Fibroblast of peridontal ligament (primary cell): ENCODE measurements at regions not wholly inside any gene's neighbourhood (a gene's known extent, or its start where the extent isn't known, plus 50 kb on each side); places are given as distances from the start of the nearest gene placed in this dataset.

Experiments
- DNase-seq: peaks from one replicate; pipeline ENCODE4 v3.0.0-alpha.2; 2010; ENCODE audit errors: extremely low read depth

DNA sequence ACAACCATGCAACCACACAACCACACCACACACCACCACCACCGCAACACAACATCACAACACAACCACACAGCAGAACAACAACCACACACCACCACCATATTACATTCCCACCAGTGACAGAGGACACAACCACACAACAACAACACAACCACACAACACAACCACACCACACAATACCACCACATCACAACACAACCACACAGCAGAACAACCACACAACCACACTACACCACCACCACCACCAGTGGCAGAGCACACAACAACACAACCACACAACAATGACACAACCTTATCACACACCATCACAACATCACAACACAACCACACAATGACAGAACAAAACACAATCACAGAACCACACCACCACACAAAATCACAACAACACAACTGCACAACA is 313.0 kb upstream of the MYT1L start:
- DNase-seq, result no peak

DNA sequence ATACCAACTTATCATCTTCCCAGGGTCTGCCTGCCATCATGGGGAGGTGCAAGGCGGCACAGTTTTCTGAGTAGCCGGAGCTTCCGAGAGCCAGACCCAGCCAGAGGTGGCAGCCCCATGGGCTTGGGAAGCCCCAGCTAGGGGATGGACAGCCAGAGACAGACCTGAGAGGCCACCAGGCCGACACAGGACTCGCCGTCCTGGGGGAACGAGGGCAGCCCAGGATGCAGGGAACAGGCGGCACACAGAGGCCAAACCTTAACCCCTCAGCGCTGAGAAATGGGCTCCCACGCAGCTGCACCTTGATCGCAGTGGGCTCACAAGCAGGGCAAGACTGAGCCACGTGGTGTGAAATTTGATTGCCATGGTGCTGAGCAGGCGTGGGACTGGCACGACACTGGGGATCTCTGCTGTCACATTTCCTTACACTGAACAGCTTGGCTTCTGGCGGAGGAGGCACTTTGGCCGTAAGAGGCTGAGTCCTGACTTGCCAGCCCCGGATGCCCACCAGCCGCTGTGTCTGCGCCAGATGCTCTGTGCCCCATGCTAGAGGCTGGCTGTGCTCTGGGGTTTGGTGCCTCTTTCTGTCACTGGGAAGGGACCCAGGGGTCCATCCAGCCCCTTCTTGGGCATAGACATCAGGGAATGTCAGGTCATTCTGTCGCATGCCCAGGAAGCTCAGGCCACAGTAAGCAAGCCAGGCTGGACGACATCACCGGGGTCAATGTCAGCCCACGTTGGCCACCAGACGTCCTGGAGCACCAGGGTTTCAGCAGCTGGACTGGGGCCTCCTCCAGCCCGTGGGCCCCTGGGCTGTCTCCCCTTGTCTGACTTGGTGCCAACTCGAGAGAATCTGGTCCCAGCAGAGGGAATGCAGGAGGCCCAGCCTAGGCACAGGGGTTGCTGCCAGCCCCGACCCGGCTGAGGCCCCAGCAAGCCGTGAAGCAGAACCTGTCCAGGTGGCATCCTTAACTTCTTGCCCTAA is 312.1 kb upstream of the MYT1L start:
- DNase-seq, result no peak

DNA sequence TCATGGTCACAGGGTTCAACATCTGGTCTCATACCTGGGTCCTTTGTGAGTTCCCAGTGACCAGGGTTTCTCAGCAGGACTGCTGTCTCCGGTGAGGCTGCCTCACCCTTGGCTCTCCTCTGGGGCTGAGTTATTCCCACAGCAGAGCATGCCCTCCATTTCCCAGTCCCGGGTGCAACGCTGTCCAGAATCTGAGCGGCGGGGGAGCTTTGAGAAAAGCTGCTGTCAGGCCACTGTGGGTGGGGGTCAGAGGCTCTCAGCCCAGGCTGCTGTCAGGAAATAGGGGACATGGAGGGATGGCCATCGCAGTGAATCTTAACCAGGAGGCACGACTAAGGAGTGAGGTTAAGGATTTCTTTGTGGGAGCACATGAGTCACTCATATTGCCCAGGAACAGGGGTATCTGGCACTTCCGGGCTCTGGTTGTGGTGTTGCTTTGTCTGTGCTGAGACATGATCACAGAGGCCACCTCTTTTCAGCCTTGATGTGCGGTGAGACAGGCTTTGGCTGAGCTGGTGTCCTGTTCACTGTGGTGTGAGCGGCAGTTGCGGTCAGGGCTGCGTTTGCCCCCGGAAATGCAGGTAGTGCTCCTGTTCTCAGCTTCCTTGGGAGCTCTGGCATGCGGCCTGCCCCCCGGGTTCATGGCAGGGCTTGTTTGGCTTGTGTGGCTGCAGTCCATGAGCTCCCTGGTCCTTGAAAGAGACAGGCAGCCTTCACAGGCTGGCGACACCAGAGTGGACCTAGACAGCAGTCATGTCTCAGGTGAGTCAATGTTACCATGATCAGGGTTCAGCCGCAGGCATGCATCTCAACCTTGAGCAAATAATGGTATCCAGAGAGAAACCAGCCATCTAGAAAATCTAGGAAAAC is 310.7 kb upstream of the MYT1L start:
- DNase-seq, result no peak

DNA sequence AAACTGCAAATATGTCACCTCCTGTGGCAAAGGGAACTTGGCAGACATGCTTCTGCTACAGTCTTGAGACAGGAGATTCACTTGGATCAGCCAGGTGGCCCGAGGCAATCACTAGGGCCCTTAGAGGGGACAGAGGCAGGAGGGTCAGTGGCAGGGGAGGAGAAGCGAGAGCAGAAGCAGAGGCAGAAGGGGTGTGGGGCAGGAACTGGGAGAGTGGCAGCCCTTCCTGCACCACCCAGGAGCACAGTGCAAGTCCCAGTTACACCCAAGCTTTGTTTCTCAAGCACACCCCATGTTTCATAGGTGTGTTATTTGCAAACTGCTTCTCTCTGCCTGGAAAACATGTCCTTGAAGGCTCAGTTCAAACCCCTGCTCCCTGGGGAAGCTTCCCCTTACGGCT is 309.7 kb upstream of the MYT1L start:
- DNase-seq, result no peak

DNA sequence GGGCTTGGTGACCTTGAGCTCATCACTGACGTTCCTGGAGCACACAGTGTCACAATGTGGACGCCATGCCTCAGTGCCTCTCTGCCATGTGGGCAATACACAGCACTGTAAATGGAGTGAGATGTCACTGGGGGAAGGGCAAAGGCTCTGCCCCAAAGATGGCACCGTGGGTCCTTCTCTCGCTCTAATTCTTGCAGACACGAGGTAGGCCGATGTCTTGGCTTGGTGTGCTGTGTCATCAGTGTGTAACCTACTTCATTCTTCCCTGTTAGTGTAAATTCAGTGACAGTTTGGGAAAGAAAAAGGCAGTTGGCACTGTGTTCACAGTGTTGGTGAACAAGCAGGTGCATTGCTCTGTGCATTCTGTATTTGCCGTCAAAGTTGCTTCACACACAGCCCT is 309.3 kb upstream of the MYT1L start:
- DNase-seq, result no peak

DNA sequence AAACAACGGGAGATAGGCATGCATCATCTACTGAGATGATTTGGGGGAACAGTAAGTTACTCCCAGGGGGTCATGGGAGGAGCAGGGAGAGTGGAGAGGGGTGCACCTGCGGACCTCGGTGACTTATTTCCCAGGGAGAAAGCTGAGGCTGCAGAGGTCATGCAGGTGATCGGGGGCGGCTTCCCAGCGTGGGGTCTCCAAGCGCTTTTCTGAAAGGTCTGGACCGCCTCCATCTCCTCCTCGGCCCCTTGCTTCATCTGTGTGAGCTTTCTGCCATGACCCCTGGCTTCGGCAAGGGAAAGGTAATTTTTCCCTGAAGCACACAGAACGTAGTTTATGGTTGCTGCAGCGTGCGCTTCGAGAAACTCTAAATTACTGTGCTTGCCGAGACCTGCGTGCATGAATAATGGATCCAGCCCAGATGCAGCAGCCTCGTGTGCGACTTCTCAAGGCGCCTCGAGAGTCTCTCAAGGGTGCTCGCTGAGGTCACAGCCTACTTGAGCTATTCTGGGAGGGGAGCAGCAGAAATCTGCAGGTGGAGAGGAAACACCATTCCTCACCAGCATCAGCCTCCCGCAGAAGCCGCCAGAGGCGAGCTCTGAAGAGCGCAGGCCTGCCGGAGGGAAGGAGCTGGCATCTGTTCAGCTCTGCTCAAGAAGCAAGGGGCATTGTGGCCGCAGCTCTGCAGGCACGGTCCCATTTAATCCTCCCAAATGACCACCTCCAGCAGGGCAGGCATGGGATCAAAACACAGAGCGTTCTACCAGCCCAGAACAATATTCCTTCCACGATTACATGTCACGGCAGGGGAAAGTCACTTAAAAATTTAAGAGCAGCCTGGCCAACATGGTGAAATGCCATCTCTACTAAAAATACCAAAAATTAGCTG is 308.4 kb upstream of the MYT1L start:
- no peak for DNase-seq

DNA sequence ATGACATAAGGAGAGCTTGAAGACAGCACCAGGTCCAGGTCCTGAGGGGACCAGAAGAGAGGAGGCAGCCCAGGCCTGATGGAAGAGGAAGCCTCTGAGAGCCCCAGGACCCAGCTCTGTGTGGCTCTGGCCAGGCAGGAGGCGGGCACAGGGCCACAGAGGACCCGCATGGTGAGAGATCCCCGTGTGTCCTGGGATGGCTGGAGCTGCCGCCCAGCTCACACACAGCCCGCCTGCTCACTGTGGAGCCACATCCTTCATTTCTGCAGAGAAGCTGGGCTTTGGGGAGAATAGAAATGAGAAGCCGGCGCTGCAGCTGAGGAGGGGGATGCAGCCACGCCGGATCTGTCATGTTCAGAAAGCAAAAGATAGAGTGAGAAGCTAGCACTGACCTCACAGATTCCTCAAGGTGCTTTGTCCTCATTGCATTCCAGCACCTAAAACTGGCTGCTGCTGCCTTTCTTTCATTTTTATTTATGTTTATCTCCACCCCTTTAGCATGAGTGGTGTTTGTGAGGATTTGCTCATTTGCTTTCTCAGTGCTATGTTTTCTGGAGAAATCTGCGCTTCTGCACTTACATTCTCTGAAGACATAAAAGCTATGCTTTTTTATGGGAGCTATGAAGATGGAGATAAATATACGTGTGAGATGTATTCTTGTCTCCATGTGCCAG is 307.6 kb upstream of the MYT1L start:
- no peak for DNase-seq

DNA sequence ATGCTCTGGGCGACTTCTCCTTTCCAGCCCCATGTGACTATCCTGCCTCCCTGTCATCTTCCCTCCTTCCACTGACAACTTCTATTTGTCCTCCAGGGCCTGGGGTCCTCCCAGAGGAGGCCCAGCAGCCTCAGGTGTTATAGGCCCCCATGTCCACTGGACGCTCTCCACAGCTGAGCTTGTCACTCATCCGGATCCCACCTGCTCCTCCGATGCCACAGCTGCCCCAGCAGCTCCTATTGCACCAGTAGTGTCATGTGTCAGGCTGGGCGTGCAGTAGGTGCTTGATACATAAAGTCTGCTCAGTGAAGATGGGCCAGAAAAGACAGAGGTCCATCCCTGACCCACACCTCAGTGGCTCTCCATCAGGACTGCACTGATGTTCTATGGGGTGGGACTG is 305.7 kb upstream of the MYT1L start:
- no peak for DNase-seq

DNA sequence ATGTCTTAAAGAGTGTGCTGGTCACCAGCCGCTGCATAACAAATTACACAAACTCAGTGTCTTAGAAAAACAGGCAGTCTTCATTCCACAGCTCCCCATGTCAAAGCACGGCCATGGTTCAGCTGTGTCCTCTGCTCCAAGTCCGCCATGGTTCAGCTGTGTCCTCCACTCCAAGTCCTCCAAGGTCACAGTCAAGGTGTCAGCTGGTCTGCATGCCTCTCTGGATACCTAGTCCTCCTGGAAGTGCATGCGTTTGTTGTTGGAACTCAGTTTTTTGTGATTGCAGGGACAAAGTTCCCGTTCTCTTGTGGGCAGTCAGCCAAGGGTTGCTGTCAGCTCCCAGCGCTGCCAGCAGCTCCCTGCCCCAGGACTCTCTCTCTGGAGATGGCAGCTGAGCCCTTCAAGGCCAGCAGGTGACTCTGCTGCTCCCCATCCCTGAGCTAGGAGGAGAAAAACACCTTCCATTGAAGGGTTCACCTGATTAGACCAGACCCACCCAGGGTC is 304.0 kb upstream of the MYT1L start:
- no peak for DNase-seq

DNA sequence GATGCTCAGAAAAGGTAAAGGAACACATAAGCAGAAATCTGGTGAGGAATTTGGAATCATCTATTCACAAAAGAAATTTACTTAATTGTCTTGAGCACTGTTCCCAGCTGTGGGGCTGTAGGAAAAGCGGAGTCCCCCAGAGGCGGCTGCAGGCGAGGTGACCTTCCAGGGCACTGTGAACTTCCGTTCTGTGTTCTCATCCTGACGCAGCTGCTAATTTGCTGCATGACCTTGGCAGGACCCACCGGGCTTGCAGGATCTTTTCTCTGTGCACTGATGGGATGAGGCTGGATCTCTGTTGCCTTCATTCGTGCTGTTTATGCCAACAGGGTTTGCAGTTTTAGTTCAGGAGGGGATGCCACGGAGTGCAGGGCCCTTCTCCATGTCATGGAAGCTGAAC is 301.9 kb upstream of the MYT1L start:
- DNase-seq, result no peak

DNA sequence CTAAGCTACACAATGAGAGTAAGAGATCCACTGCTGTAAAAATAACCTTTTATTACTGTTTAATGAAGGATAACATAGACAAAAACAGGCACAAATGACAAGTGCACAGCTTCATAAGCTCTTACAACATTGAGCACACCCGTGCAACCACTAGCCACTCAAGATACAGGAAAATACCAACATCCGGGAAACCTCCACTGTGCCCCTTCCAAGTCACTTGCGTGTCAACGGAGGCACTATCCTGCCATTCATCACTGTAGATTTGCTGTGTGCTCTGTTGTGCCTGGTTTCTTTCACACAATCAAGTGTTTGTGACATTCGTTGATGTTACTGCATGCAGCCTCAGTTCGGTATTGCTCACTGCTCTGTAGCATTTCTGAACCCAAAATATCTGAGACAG is 292.9 kb upstream of the MYT1L start:
- no peak for DNase-seq

DNA sequence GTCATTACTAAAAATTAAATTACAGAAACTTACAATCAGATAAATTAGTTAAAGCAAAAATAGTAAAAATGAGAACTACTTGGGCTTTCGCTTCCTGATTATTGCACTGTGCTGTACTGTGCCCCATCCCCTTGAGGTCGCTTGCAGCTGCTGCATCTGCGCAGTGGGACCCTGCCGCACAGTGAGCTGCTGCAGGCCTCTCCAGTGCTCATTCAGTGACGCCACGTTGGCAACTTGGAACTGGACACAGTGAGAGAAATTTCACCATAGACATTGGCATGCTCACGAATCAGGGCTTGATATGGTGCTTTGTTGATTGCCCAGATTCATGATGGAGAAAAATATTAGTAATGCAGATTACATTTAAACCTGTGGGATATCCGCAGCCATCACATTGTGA is 290.8 kb upstream of the MYT1L start:
- no peak for DNase-seq

DNA sequence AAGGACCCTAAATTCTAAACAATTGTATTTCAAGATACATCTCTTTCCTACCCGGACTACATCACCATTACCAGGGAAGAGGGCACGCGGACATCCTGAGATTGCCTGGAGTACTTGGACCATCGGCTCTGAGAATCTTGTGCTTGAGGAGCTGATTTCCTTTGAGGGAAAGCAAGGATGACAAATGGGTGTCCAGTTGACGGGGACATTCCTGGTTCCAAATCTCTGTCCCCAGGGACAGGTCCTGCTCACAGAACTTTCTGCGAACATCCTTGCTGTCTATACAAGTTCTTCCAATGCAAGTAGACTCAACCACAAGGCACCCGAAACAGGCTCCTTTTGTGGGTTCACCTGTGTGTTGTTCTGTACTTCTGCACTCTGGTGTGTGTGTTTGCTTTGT is 289.5 kb upstream of the MYT1L start:
- DNase-seq, result no peak

DNA sequence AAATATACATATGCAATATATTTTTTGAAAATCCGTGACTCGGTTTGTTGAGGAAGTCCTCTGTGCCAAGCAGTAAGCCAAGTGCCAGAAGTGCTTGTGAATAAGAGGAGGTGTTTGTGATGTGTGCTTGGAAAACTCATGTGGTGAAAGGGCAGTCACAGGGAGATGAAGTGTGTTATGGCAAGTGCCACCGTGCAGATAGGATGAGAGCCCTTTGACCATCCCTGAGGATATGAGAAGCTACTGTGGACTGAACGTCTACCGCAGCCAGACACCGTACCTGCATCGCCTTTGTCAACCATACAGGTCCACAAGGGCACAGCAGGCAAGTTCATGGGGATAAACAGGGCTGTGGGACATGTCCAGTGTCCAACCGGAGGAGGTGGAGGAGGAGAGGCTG is 288.9 kb upstream of the MYT1L start:
- no peak for DNase-seq

DNA sequence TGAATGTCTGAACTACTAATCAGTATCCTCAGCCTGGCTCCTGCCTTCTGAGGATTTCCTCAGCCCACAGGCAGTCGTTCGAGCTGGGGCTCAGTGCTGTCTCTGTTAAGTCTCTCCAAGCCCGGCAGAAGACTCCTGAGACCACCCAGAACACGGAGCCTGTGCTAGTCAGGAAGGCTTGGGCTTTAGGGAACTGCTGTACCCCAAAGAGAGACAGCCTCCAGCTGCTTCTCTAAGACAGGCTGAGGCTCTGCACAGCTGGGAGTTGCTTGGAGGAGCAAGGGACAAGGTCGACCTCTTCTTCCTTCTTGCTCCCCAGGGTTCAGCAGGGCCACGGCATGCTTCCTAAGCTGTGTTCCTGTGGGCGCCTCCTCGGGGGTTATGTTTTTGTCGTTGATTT is 283.4 kb upstream of the MYT1L start:
- DNase-seq, result no peak

DNA sequence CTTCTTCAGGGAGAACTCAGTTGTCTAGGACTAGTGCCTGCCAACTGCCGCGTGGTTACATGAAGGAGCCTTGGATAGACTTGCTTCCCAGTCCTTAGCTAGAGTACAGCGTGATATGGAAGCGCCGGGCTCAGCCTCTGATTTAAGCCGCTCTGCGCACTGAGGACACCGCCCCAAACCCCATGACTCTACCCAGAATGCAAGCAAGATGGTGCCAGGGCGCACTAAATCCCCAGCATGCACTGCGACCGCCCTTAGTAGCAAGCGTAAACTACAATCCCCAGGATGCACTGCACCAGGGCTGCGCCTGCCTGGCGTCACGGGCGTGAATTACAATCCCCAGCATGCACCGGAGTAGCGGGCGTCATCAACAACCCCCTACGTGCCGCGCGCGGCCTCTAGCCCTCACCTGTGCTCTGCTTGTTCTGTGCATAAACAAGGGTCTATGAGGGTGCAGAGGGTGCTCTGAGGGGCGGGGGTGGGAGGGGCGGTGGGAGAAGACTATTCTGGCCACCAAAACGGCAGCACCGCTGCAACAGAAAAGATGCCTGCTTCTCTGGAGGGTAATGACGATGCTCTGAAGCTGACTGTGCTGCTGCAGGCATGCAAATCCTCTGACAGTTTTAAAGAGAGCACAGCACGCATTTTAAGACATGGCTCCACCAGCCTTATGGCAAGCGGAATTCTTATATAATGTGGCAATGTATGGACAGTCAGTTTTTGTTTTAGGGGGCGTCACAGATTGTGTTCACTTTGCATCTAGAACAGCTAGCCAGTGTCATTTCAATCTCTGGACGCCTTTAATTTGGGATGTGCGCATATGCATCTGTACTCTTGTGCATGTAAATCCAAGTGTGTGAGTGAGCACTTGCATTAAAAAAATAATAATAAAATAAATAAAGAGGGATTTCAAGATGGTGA is 282.5 kb upstream of the MYT1L start:
- DNase-seq, result peak; percentile 5

DNA sequence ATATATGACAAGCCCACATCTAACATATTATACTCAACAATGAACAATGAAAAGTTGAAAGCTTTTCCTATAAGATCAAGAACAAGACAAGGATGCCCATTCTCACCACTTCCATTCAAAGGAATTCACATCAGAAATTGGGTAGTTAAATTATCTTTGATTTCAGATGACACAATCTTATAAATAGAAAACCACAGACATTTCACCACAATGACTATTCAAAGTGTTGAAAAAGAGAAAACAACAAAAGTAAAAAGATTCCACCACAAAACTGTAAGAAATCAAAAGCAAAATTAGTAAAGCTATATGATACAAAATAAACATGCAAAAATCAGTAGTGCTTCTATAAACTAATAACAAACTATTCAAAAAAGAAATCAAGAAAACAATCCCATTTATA is 279.7 kb upstream of the MYT1L start:
- no peak for DNase-seq

DNA sequence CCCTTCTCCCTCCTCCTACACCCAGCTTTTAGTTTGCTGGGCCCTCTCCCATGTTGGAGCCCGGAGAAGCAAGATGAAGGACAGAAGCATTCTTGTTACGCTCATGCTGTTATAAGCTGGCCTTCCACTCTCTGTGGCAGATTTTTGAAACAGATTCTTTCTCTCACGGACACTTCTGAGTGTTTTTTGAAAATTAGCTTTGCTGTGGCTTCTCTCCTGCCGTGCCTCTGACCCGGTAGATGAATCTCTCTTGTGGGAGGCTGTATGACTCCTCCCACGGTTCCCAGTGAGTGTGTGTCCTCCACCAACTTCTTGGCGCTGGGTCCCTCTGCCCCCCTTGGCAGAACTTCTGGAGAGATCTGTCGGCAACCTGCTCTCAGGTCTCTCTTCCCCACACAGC is 269.3 kb upstream of the MYT1L start:
- DNase-seq, result no peak

DNA sequence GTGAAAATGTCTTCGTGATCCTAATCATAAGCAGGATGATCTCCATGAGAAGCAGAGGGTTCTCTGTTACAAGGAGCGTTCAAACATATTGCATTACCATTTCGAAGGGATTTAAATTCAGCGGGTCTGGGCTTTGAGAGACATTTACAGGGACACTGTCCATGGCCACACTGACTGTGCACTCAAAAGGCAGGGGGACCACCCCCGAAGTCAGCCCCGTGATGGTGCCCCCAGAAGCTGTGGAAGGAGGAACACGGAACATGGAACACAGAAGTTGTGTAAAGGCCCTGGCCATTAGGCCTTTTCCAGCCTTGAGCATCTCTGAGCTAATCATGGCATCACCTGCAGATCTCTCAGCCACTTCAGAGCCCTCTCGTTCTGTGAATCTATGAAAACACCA is 268.4 kb upstream of the MYT1L start:
- DNase-seq, result no peak

DNA sequence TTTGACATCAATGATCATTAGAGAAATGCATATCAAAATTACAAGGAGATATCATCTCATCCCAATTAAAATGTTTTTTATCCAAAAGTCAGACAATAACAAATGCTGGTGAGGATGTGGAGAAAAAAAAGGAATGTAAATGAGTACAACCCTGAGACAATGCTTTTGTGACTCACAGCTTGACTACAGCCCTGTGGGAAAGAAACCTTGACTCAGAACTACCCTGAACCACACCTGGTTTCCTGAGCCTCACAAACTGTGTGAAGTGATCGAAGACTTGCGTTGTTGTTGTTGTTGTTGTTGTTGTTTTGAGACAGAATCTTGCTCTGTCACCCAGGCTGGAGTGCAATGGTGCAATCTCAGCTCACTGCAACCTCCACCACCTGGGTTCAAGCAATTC is 266.6 kb upstream of the MYT1L start:
- no peak for DNase-seq
